Smooth muscle cell (in vitro differentiated cells): ENCODE measurements at regions not wholly inside any gene's neighbourhood (a gene's known extent, or its start where the extent isn't known, plus 50 kb on each side); places are given as distances from the start of the nearest gene placed in this dataset.

Experiments
- DNase-seq: peaks from one replicate; lab custom pipeline; 2025; ENCODE audit not compliant: unreplicated experiment; lab: John Stamatoyannopoulos, UW
- H2AFZ ChIP-seq: fragments of 200-600 bp; sonication (generic); 2 replicates; pipeline ENCODE4 v1.6.0; 2016; ENCODE audit warnings: antibody characterized with exemption, low read depth, mild to moderate bottlenecking
- H3F3A ChIP-seq: fragments of 200-600 bp; sonication (generic); 2 replicates; pipeline ENCODE4 v1.6.0; 2017; ENCODE audit warnings: antibody characterized with exemption, low read depth
- H3K27ac ChIP-seq: fragments of 200-600 bp; sonication (generic); 2 replicates; pipeline ENCODE4 v1.5.1; 2016; ENCODE audit warnings: low read depth, mild to moderate bottlenecking
- H3K27me3 ChIP-seq: fragments of 200-600 bp; sonication (generic); 2 replicates; pipeline ENCODE4 v1.6.1; 2016; ENCODE audit warnings: low read depth, mild to moderate bottlenecking
- H3K36me3 ChIP-seq: fragments of 200-600 bp; sonication (generic); 2 replicates; pipeline ENCODE4 v1.5.1; 2016; ENCODE audit warnings: low read depth
- H3K4me1 ChIP-seq: fragments of 200-600 bp; sonication (generic); 2 replicates; pipeline ENCODE4 v1.5.1; 2016; ENCODE audit warnings: low read depth
- H3K4me2 ChIP-seq: fragments of 200-600 bp; sonication (generic); 2 replicates; pipeline ENCODE4 v1.6.0; 2016; ENCODE audit warnings: mild to moderate bottlenecking
- H3K4me3 ChIP-seq: fragments of 200-600 bp; sonication (generic); 2 replicates; pipeline ENCODE4 v1.5.1; 2016; ENCODE audit warnings: mild to moderate bottlenecking
- H3K79me2 ChIP-seq: fragments of 200-600 bp; sonication (generic); 2 replicates; pipeline ENCODE4 v1.6.0; 2016; ENCODE audit warnings: low read depth, mild to moderate bottlenecking
- H3K9ac ChIP-seq: fragments of 200-600 bp; sonication (generic); 2 replicates; pipeline ENCODE4 v1.6.0; 2016; ENCODE audit warnings: low read depth
- H3K9me3 ChIP-seq: fragments of 200-600 bp; sonication (generic); replicated peaks from 2 replicates; pipeline ENCODE4 v1.5.1; 2016; ENCODE audit warnings: low read depth
- H4K20me1 ChIP-seq: fragments of 200-600 bp; sonication (generic); 2 replicates; pipeline ENCODE4 v1.6.0; 2016; ENCODE audit warnings: low read depth
- WGBS: methylation state at CpG from one replicate; pipeline ENCODE4 v1.1.7; 2016; ENCODE audit warnings: low lambda C conversion rate; 5-methylcytosine and 5-hydroxymethylcytosine counted together
- TF ChIP-seq, protein P1 (sequence below): fragments of 200-600 bp; sonication (generic); IDR thresholded peaks from 2 replicates; pipeline ENCODE4 v1.5.1; 2017; ENCODE audit warnings: borderline replicate concordance, mild to moderate bottlenecking, antibody characterized with exemption; ENCODE audit not compliant: insufficient read depth, poor library complexity, severe bottlenecking

DNA sequence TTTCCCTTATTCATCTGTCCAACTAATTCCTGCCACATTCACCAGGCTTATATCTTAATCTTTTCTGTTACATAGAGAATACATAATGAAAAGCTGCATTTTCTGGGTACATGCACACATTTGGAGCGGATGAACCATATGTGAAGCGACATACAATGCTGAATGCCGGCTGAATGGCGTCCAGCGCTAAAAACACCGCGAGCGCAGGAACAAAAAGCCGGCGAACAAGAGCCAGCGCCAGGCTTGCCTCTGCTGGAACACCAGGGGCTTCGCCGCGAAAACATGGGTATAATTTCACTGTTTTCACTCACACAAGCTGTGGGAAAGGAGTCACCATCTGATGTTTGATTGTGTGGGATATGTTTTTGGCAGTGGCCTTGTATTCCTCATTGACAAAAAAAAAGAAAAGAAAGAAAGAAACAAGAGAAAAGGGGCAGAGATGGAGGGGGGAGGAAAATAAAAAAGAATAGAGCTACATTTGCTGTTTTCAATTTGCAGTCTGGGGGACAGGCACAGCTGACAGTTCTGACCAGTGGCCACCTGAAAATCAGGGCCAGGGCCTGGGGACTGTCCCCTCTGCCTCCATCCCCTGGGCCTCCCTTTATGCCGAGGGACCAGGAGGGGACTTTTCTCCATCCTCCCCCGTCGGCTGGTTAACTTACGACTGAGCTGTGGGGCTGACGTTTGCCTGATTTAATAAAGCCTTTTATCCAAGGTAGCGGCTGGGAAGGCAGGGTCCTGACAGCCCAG lies 70.2 kb upstream of the OLIG2 start:
- Histone ChIP-seq H3K27me3 (peaks cover 28% of the 10 kb centered on the region), H3K4me2 (no peak overlapping the region), H4K20me1 (no peaks in the 10 kb centered on the region), H3K36me3 (no peaks in the 10 kb centered on the region), H3K9me3 (no peaks in the 10 kb centered on the region), H2AFZ (no peak overlapping the region), H3K27ac (no peak overlapping the region), H3K79me2 (no peaks in the 10 kb centered on the region), H3K4me1 (peaks cover 39% of the 10 kb centered on the region), H3F3A (no peaks in the 10 kb centered on the region), H3K9ac (no peak overlapping the region), H3K4me3 (no peak overlapping the region)
- no peak for DNase-seq
- TF ChIP-seq, protein P1, sequence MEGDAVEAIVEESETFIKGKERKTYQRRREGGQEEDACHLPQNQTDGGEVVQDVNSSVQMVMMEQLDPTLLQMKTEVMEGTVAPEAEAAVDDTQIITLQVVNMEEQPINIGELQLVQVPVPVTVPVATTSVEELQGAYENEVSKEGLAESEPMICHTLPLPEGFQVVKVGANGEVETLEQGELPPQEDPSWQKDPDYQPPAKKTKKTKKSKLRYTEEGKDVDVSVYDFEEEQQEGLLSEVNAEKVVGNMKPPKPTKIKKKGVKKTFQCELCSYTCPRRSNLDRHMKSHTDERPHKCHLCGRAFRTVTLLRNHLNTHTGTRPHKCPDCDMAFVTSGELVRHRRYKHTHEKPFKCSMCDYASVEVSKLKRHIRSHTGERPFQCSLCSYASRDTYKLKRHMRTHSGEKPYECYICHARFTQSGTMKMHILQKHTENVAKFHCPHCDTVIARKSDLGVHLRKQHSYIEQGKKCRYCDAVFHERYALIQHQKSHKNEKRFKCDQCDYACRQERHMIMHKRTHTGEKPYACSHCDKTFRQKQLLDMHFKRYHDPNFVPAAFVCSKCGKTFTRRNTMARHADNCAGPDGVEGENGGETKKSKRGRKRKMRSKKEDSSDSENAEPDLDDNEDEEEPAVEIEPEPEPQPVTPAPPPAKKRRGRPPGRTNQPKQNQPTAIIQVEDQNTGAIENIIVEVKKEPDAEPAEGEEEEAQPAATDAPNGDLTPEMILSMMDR = no peak
- WGBS = 89% methylated on average over 20 of the region's 20 CpGs

DNA sequence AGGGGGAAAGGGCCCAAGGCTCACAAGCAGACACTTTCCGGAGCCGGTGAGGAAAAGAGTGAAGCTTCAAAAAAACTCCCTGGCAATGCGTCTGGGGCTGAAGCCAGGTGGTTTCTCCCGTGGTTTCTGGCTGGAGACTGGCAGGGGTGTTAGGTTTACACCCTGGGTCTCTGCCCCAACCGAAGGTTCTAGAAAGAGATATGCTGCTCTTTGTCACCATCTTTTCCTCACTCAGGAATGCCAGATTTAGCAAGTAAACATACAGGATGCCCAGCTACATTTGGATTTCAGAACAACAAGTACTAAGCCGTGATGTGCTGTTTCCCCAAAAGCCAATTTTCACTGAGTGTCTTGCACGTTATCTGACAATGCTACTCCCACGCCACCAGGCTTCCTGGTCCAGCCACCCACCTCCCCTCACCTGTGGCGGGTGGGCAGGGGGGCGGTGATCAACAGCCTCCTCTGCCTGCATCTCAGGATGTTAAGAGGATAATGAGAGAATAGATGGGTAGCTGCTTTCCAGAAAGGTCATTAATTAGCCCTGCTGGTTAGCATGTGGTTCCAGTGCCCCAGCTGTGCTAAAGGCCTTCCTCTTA lies 69.6 kb upstream of the OLIG2 start:
- no peaks in the 10 kb centered on the region for H4K20me1 ChIP-seq
- H3K9ac ChIP-seq = no peak overlapping the region
- 88% methylated on average over 10 of the region's 10 CpGs for WGBS
- H2AFZ ChIP-seq = no peak overlapping the region
- H3K4me1 ChIP-seq = peaks cover 38% of the 10 kb centered on the region
- H3K4me3 ChIP-seq = no peak overlapping the region
- no peak for DNase-seq
- H3K79me2 ChIP-seq = no peaks in the 10 kb centered on the region
- no peak overlapping the region for H3K27ac ChIP-seq
- TF ChIP-seq, protein P1 = no peak
- H3K36me3 ChIP-seq = no peaks in the 10 kb centered on the region
- H3K4me2 ChIP-seq = no peak overlapping the region
- H3F3A ChIP-seq = no peaks in the 10 kb centered on the region
- peaks cover 29% of the 10 kb centered on the region for H3K27me3 ChIP-seq
- H3K9me3 ChIP-seq = no peaks in the 10 kb centered on the region

DNA sequence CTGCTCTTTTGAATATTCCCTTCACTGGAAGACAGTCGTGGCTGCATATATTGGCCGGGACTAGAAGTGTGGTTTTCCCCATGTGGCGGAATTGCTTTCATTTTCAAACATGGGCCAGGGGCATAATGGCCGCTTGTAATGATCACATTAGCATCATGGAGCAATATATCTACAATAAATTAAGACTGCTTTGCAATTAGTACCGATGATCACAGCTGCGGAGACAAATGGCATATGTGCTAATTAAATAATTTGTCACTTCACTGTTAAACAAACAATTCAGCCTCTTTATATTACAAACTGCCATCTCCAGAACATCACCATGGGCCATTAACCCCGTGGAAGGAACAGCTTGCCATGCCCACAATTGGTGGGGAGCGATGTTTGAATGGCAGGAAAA lies 68.2 kb upstream of the OLIG2 start:
- Histone ChIP-seq H3K27me3 (peaks cover 29% of the 10 kb centered on the region), H3K9me3 (no peaks in the 10 kb centered on the region), H3K9ac (no peak overlapping the region), H3K4me2 (no peak overlapping the region), H3K36me3 (no peaks in the 10 kb centered on the region), H3K79me2 (no peaks in the 10 kb centered on the region), H3K4me3 (no peak overlapping the region), H4K20me1 (no peaks in the 10 kb centered on the region), H3F3A (no peaks in the 10 kb centered on the region), H2AFZ (no peak overlapping the region), H3K4me1 (peaks cover 28% of the 10 kb centered on the region), H3K27ac (no peak overlapping the region)
- no peak for DNase-seq
- WGBS = 95% methylated on average over 8 of the region's 8 CpGs
- TF ChIP-seq, protein P1 = no peak
